WTC11 (cell line): ENCODE measurements at regions not wholly inside any gene's neighbourhood (a gene's known extent, or its start where the extent isn't known, plus 50 kb on each side); places are given as distances from the start of the nearest gene placed in this dataset.

Experiments used
- CREB1 ChIP-seq: sonication (generic); formaldehyde crosslinking; IDR thresholded peaks from 2 replicates; pipeline ENCODE4 v1.8.0; 2023; ENCODE audit warnings: mild to moderate bottlenecking, missing genetic modification reagents
- CREM ChIP-seq: sonication (generic); formaldehyde crosslinking; IDR thresholded peaks from 2 replicates; pipeline ENCODE4 v1.8.1; 2022; ENCODE audit warnings: mild to moderate bottlenecking, missing genetic modification reagents, moderate library complexity
- GABPB1 ChIP-seq: sonication (generic); formaldehyde crosslinking; IDR thresholded peaks from 2 replicates; pipeline ENCODE4 v1.8.1; 2023; ENCODE audit warnings: mild to moderate bottlenecking, missing genetic modification reagents
- NR1H2 ChIP-seq: sonication (generic); formaldehyde crosslinking; IDR thresholded peaks from 2 replicates; pipeline ENCODE4 v1.9.0; 2021; ENCODE audit warnings: mild to moderate bottlenecking, moderate library complexity, missing genetic modification reagents
- RELA ChIP-seq: sonication (generic); formaldehyde crosslinking; IDR thresholded peaks from 2 replicates; pipeline ENCODE4 v1.8.1; 2022; ENCODE audit warnings: missing genetic modification reagents, mild to moderate bottlenecking, borderline replicate concordance
- TCF7 ChIP-seq: sonication (generic); formaldehyde crosslinking; IDR thresholded peaks from 2 replicates; pipeline ENCODE4 v1.8.0; 2022; ENCODE audit warnings: mild to moderate bottlenecking, low read depth, missing genetic modification reagents, moderate library complexity
- ZNF138 ChIP-seq: sonication (generic); formaldehyde crosslinking; conservative IDR thresholded peaks from 2 replicates; pipeline ENCODE4 v1.8.1; 2022; ENCODE audit warnings: mild to moderate bottlenecking, moderate library complexity, missing genetic modification reagents
- TF ChIP-seq, protein P1 (sequence below): fragments of 200-600 bp; IDR thresholded peaks from 2 replicates; pipeline ENCODE4 v1.8.0; 2022; ENCODE audit warnings: antibody characterized with exemption
- TF ChIP-seq, protein P2 (sequence below): sonication (generic); formaldehyde crosslinking; IDR thresholded peaks from 2 replicates; pipeline ENCODE4 v1.8.1; 2023; ENCODE audit warnings: mild to moderate bottlenecking, missing genetic modification reagents, moderate library complexity
- TF ChIP-seq, protein P3 (sequence below): sonication (generic); formaldehyde crosslinking; IDR thresholded peaks from 2 replicates; pipeline ENCODE4 v1.8.0; 2022; ENCODE audit warnings: mild to moderate bottlenecking, missing genetic modification reagents
- TF ChIP-seq, protein P4 (sequence below): sonication (generic); formaldehyde crosslinking; IDR thresholded peaks from 2 replicates; pipeline ENCODE4 v1.8.0; 2022; ENCODE audit warnings: mild to moderate bottlenecking, missing genetic modification reagents
- TF ChIP-seq, protein P5 (sequence below): sonication (generic); formaldehyde crosslinking; IDR thresholded peaks from 2 replicates; pipeline ENCODE4 v1.8.0; 2022; ENCODE audit warnings: mild to moderate bottlenecking, missing genetic modification reagents
- TF ChIP-seq, protein P6 (sequence below): sonication (generic); formaldehyde crosslinking; conservative IDR thresholded peaks from 2 replicates; pipeline ENCODE4 v1.8.1; 2022; ENCODE audit warnings: mild to moderate bottlenecking, missing genetic modification reagents

DNA sequence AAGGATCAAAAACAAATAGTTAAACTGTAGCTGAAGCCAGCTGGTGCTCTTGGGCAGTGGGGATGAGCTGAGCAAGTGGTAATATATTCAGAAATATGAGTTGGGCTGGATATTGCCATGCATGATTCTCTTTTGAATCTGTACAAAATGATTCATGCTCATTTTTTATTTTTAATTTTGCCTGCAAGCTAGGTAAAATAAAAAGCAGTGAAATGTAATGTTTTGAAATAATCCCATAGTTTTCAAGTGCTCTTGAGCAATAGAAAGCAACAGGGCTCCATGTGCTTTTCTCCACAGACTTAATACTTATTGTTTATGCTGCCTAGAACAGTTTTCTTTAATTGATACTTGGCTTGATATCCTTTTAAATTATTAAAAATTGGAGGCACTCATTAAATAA is 489.3 kb downstream of the TLE4 start:
- TF ChIP-seq TCF7 (CRISPR knock-in tag) (no peak), GABPB1 (CRISPR knock-in tag) (no peak), CREM (no peak), NR1H2 (no peak), CREB1 (CRISPR knock-in tag) (no peak), ZNF138 (CRISPR knock-in tag) (no peak), RELA (CRISPR knock-in tag) (no peak)
- TF ChIP-seq, protein P1, sequence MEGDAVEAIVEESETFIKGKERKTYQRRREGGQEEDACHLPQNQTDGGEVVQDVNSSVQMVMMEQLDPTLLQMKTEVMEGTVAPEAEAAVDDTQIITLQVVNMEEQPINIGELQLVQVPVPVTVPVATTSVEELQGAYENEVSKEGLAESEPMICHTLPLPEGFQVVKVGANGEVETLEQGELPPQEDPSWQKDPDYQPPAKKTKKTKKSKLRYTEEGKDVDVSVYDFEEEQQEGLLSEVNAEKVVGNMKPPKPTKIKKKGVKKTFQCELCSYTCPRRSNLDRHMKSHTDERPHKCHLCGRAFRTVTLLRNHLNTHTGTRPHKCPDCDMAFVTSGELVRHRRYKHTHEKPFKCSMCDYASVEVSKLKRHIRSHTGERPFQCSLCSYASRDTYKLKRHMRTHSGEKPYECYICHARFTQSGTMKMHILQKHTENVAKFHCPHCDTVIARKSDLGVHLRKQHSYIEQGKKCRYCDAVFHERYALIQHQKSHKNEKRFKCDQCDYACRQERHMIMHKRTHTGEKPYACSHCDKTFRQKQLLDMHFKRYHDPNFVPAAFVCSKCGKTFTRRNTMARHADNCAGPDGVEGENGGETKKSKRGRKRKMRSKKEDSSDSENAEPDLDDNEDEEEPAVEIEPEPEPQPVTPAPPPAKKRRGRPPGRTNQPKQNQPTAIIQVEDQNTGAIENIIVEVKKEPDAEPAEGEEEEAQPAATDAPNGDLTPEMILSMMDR: no peak
- TF ChIP-seq, protein P2, sequence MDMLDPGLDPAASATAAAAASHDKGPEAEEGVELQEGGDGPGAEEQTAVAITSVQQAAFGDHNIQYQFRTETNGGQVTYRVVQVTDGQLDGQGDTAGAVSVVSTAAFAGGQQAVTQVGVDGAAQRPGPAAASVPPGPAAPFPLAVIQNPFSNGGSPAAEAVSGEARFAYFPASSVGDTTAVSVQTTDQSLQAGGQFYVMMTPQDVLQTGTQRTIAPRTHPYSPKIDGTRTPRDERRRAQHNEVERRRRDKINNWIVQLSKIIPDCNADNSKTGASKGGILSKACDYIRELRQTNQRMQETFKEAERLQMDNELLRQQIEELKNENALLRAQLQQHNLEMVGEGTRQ: no peak
- TF ChIP-seq, protein P3, sequence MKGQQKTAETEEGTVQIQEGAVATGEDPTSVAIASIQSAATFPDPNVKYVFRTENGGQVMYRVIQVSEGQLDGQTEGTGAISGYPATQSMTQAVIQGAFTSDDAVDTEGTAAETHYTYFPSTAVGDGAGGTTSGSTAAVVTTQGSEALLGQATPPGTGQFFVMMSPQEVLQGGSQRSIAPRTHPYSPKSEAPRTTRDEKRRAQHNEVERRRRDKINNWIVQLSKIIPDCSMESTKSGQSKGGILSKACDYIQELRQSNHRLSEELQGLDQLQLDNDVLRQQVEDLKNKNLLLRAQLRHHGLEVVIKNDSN (CRISPR knock-in tag): no peak
- TF ChIP-seq, protein P4, sequence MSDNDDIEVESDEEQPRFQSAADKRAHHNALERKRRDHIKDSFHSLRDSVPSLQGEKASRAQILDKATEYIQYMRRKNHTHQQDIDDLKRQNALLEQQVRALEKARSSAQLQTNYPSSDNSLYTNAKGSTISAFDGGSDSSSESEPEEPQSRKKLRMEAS (CRISPR knock-in tag): no peak
- TF ChIP-seq, protein P5, sequence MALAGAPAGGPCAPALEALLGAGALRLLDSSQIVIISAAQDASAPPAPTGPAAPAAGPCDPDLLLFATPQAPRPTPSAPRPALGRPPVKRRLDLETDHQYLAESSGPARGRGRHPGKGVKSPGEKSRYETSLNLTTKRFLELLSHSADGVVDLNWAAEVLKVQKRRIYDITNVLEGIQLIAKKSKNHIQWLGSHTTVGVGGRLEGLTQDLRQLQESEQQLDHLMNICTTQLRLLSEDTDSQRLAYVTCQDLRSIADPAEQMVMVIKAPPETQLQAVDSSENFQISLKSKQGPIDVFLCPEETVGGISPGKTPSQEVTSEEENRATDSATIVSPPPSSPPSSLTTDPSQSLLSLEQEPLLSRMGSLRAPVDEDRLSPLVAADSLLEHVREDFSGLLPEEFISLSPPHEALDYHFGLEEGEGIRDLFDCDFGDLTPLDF (CRISPR knock-in tag): no peak
- TF ChIP-seq, protein P6, sequence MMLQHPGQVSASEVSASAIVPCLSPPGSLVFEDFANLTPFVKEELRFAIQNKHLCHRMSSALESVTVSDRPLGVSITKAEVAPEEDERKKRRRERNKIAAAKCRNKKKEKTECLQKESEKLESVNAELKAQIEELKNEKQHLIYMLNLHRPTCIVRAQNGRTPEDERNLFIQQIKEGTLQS: no peak
